ENCODE measurements at regions not wholly inside any gene's neighbourhood (a gene's known extent, or its start where the extent isn't known, plus 50 kb on each side); places are given as distances from the start of the nearest gene placed in this dataset.

DNA sequence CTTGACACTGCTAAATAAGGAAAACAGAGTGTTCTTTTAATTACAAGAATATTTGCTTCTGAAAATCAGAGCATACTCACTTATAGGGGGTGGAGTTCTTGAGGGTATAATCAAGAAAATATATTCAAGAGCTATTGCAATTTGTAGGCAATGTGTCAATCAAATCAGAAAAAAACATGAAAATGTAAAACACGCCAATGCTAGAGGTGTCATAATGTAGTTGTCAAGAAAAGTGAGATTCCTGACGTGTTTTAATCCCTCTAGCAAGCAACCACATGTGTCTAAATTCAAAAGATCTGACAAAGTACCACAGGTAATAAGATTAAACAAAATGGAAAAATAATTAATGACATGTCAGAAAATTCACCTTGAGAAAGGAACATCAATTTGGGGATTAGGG lies 1440.7 kb upstream of the RAG2 start (continued):
- TF ChIP-seq, protein P1, sequence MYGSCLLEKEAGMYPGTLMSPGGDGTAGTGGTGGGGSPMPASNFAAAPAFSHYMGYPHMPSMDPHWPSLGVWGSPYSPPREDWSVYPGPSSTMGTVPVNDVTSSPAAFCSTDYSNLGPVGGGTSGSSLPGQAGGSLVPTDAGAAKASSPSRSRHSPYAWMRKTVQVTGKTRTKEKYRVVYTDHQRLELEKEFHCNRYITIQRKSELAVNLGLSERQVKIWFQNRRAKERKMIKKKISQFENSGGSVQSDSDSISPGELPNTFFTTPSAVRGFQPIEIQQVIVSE (CRISPR knock-in tag; IDR thresholded peaks at IDR 0.05; ENCODE audit: borderline replicate concordance), result no peak
- no peak for TF ChIP-seq ZNF425 (CRISPR knock-in tag; conservative IDR thresholded peaks at IDR 0.05)

GRCh38 chr11:38019072-38019775 lies 1421.2 kb upstream of the RAG2 start:
- no peak overlapping the region for H3K4me3 Mint-ChIP-seq
- ATAC-seq, result no peak
- no peaks in the 10 kb centered on the region for H3K4me1 Mint-ChIP-seq
- ChIA-PET CTCF (no interaction called here), POLR2A (no interaction called here)
- no peak overlapping the region for H3K27ac Mint-ChIP-seq
- peaks cover 11% of the 10 kb centered on the region; the same call in 1 of the 2 replicates for H3K27me3 Mint-ChIP-seq (ENCODE audit: low read depth)
- peak; percentile 10 for DNase-seq (ENCODE audit: low spot score)
- H3K36me3 Mint-ChIP-seq, result peaks cover 68% of the 10 kb centered on the region
- peaks cover 67% of the 10 kb centered on the region for H3K9me3 Mint-ChIP-seq
- TF ChIP-seq, protein P2, sequence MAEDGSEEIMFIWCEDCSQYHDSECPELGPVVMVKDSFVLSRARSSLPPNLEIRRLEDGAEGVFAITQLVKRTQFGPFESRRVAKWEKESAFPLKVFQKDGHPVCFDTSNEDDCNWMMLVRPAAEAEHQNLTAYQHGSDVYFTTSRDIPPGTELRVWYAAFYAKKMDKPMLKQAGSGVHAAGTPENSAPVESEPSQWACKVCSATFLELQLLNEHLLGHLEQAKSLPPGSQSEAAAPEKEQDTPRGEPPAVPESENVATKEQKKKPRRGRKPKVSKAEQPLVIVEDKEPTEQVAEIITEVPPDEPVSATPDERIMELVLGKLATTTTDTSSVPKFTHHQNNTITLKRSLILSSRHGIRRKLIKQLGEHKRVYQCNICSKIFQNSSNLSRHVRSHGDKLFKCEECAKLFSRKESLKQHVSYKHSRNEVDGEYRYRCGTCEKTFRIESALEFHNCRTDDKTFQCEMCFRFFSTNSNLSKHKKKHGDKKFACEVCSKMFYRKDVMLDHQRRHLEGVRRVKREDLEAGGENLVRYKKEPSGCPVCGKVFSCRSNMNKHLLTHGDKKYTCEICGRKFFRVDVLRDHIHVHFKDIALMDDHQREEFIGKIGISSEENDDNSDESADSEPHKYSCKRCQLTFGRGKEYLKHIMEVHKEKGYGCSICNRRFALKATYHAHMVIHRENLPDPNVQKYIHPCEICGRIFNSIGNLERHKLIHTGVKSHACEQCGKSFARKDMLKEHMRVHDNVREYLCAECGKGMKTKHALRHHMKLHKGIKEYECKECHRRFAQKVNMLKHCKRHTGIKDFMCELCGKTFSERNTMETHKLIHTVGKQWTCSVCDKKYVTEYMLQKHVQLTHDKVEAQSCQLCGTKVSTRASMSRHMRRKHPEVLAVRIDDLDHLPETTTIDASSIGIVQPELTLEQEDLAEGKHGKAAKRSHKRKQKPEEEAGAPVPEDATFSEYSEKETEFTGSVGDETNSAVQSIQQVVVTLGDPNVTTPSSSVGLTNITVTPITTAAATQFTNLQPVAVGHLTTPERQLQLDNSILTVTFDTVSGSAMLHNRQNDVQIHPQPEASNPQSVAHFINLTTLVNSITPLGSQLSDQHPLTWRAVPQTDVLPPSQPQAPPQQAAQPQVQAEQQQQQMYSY (CRISPR knock-in tag; IDR thresholded peaks at IDR 0.05), result no peak
- TF ChIP-seq ZNF425 (CRISPR knock-in tag; conservative IDR thresholded peaks at IDR 0.05) (no peak), FOXP1 (CRISPR knock-in tag; IDR thresholded peaks at IDR 0.05; ENCODE audit: borderline replicate concordance) (no peak), SP1 (CRISPR knock-in tag; conservative IDR thresholded peaks at IDR 0.05) (no peak), NR1H2 (CRISPR knock-in tag; IDR thresholded peaks at IDR 0.05) (no peak), ZNF121 (CRISPR knock-in tag; IDR thresholded peaks at IDR 0.05) (no peak), IRF1 (CRISPR knock-in tag; IDR thresholded peaks at IDR 0.05) (no peak), ZNF317 (CRISPR knock-in tag; IDR thresholded peaks at IDR 0.05; ENCODE audit: borderline replicate concordance, low read depth) (no peak), IRF2 (CRISPR knock-in tag; IDR thresholded peaks at IDR 0.05; ENCODE audit: borderline replicate concordance, low read depth) (no peak), GTF2I (CRISPR knock-in tag; conservative IDR thresholded peaks at IDR 0.05) (no peak), HMGXB4 (CRISPR knock-in tag; IDR thresholded peaks at IDR 0.05) (no peak), PREB (CRISPR knock-in tag; IDR thresholded peaks at IDR 0.05; ENCODE audit: borderline replicate concordance) (no peak), EMX1 (CRISPR knock-in tag; IDR thresholded peaks at IDR 0.05) (no peak), SMAD4 (CRISPR knock-in tag; IDR thresholded peaks at IDR 0.05) (no peak), ZNF263 (CRISPR knock-in tag; IDR thresholded peaks at IDR 0.05; ENCODE audit: low read depth) (no peak)
- TF ChIP-seq, protein P3, sequence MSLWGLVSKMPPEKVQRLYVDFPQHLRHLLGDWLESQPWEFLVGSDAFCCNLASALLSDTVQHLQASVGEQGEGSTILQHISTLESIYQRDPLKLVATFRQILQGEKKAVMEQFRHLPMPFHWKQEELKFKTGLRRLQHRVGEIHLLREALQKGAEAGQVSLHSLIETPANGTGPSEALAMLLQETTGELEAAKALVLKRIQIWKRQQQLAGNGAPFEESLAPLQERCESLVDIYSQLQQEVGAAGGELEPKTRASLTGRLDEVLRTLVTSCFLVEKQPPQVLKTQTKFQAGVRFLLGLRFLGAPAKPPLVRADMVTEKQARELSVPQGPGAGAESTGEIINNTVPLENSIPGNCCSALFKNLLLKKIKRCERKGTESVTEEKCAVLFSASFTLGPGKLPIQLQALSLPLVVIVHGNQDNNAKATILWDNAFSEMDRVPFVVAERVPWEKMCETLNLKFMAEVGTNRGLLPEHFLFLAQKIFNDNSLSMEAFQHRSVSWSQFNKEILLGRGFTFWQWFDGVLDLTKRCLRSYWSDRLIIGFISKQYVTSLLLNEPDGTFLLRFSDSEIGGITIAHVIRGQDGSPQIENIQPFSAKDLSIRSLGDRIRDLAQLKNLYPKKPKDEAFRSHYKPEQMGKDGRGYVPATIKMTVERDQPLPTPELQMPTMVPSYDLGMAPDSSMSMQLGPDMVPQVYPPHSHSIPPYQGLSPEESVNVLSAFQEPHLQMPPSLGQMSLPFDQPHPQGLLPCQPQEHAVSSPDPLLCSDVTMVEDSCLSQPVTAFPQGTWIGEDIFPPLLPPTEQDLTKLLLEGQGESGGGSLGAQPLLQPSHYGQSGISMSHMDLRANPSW (CRISPR knock-in tag; conservative IDR thresholded peaks at IDR 0.05; ENCODE audit: low read depth), result no peak
- TF ChIP-seq, protein P4, sequence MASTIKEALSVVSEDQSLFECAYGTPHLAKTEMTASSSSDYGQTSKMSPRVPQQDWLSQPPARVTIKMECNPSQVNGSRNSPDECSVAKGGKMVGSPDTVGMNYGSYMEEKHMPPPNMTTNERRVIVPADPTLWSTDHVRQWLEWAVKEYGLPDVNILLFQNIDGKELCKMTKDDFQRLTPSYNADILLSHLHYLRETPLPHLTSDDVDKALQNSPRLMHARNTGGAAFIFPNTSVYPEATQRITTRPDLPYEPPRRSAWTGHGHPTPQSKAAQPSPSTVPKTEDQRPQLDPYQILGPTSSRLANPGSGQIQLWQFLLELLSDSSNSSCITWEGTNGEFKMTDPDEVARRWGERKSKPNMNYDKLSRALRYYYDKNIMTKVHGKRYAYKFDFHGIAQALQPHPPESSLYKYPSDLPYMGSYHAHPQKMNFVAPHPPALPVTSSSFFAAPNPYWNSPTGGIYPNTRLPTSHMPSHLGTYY (CRISPR knock-in tag; IDR thresholded peaks at IDR 0.05), result no peak

Measured in WTC11 (cell line).